Endothelial cell of umbilical vein (primary cell): ENCODE measurements at regions not wholly inside any gene's neighbourhood (a gene's known extent, or its start where the extent isn't known, plus 50 kb on each side); places are given as distances from the start of the nearest gene placed in this dataset.

Source experiments
- BruUV-seq: library from RNA; stranded (reverse); fragments of 400-500 nt; replicated peaks from 2 replicates; lab custom pipeline; 2021; lab: Mats Ljungman, UMichigan
- CTCF ChIA-PET: fragments of 300-600, 350-600 bp; sonication (Branson Sonifier 250); formaldehyde crosslinking; loops from one replicate; lab custom pipeline; 2021; ENCODE audit warnings: antibody characterized with exemption, inconsistent platforms; lab: Charles Lee
- POLR2A ChIA-PET: fragments of 300-600, 350-600 bp; sonication (Branson Sonifier 250); formaldehyde crosslinking; loops from one replicate; lab custom pipeline; 2021; ENCODE audit warnings: antibody characterized with exemption, inconsistent platforms; lab: Charles Lee
- DNase-seq: peaks from one replicate; pipeline ENCODE4 v3.0.0-alpha.2; 2011; ENCODE audit warnings: low read depth, low spot score
- FAIRE-seq: peaks from 2 replicates; lab custom pipeline; 2011; peaks lifted over from hg19 to GRCh38; lab: Jason Lieb, UNC
- H2AFZ ChIP-seq: 2 replicates; pipeline ENCODE4 v1.6.0; 2012; ENCODE audit warnings: low read depth, low read length, control low read depth, inconsistent platforms
- H3K27ac ChIP-seq: 2 replicates; pipeline ENCODE4 v1.5.1; 2011; ENCODE audit warnings: low read depth, mild to moderate bottlenecking, control low read depth, low read length, moderate library complexity; ENCODE audit not compliant: insufficient read depth
- H3K27me3 ChIP-seq, 2 experiments: 2 replicates each; pipeline versions ENCODE4 v1.6.0 to v1.6.1; 2011; ENCODE audit warnings: low read length in 2 of 2, mixed read lengths in 1 of 2; ENCODE audit not compliant: control insufficient read depth in 2 of 2, insufficient read depth in 2 of 2
- H3K36me3 ChIP-seq, 2 experiments: 2 replicates in 1 of 2; 3 replicates in 1 of 2; pipeline ENCODE4 v1.5.1; 2011; ENCODE audit warnings: low read length in 2 of 2, mild to moderate bottlenecking in 1 of 2, moderate library complexity in 1 of 2; ENCODE audit not compliant: control insufficient read depth in 2 of 2, insufficient read depth in 2 of 2; ENCODE audit errors: extremely low read depth in 1 of 2
- H3K4me1 ChIP-seq: 3 replicates; pipeline ENCODE4 v1.5.1; 2011; ENCODE audit warnings: mild to moderate bottlenecking, low read length; ENCODE audit not compliant: control insufficient read depth, insufficient read depth; ENCODE audit errors: extremely low read depth
- H3K4me2 ChIP-seq: 2 replicates; pipeline ENCODE4 v1.6.1; 2011; ENCODE audit warnings: low read length, control low read depth, mixed read lengths; ENCODE audit not compliant: insufficient read depth
- H3K4me3 ChIP-seq, 3 experiments: fragments of 200-600 bp in 1 of 3; sonication (generic), shearing (Covaris generic) in 1 of 3; replicated peaks in 1 of 3; 2 replicates each; pipeline ENCODE4 v1.5.1; 2011 to 2016; ENCODE audit warnings: control low read depth in 3 of 3, low read length in 3 of 3, mild to moderate bottlenecking in 2 of 3, inconsistent platforms in 1 of 3, low read depth in 1 of 3, moderate library complexity in 1 of 3; ENCODE audit not compliant: insufficient read depth in 1 of 3
- H3K79me2 ChIP-seq: 2 replicates; pipeline ENCODE4 v1.6.0; 2012; ENCODE audit warnings: low read length, inconsistent platforms; ENCODE audit not compliant: control insufficient read depth, insufficient read depth
- H3K9ac ChIP-seq: replicated peaks from 2 replicates; pipeline ENCODE3; 2011; ENCODE audit warnings: low read length, control low read depth; ENCODE audit not compliant: insufficient read depth; ENCODE audit errors: extremely low read depth
- H3K9me1 ChIP-seq: replicated peaks from 3 replicates; pipeline ENCODE4 v1.6.0; 2011; ENCODE audit warnings: mild to moderate bottlenecking, low read length; ENCODE audit not compliant: control insufficient read depth, insufficient read depth; ENCODE audit errors: extremely low read depth
- H3K9me3 ChIP-seq: replicated peaks from 2 replicates; pipeline ENCODE4 v1.5.1; 2012; ENCODE audit warnings: low read length, inconsistent platforms; ENCODE audit not compliant: control insufficient read depth, insufficient read depth
- H4K20me1 ChIP-seq: replicated peaks from 2 replicates; pipeline ENCODE3; 2011; ENCODE audit warnings: mild to moderate bottlenecking, low read length; ENCODE audit not compliant: control insufficient read depth, insufficient read depth; ENCODE audit errors: extremely low read depth
- CTCF ChIP-seq, 2 donors: IDR thresholded peaks; 1 replicate in 1 of 2; 2 replicates in 1 of 2; pipeline ENCODE4 v1.5.1; 2011; ENCODE audit warnings: low read length in 2 of 2, mild to moderate bottlenecking in 2 of 2, moderate library complexity in 2 of 2, control low read depth in 1 of 2, inconsistent platforms in 1 of 2, low read depth in 1 of 2; ENCODE audit not compliant: insufficient read depth in 1 of 2; ENCODE audit errors: extremely low read depth in 1 of 2
- EZH2 ChIP-seq: IDR thresholded peaks from 2 replicates; pipeline ENCODE4 v1.6.1; 2012; ENCODE audit warnings: borderline replicate concordance, low read depth, mild to moderate bottlenecking, moderate library complexity, low read length, inconsistent platforms; ENCODE audit not compliant: severe bottlenecking
- FOS ChIP-seq: IDR thresholded peaks from 2 replicates; pipeline ENCODE4 v1.6.1; 2011; ENCODE audit warnings: mild to moderate bottlenecking, low read length, moderate library complexity, borderline replicate concordance; ENCODE audit not compliant: insufficient read depth
- GATA2 ChIP-seq: IDR thresholded peaks from 2 replicates; pipeline ENCODE4 v1.7.0; 2011; ENCODE audit warnings: low read depth, mild to moderate bottlenecking, moderate library complexity, mixed read lengths, low read length; ENCODE audit not compliant: insufficient read length, insufficient read depth
- JUN ChIP-seq: IDR thresholded peaks from 2 replicates; pipeline ENCODE4 v1.6.1; 2011; ENCODE audit warnings: borderline replicate concordance, low read depth; ENCODE audit not compliant: insufficient read length, insufficient read depth
- MYC ChIP-seq: IDR thresholded peaks from one replicate; pipeline ENCODE4 v1.6.1; 2011; ENCODE audit warnings: mild to moderate bottlenecking, low read depth, low read length
- POLR2A ChIP-seq: IDR thresholded peaks from 2 replicates; pipeline ENCODE4 v1.6.1; 2012; ENCODE audit warnings: low read depth, mild to moderate bottlenecking, control low read depth, low read length
- POLR2AphosphoS5 ChIP-seq: IDR thresholded peaks from 2 replicates; pipeline ENCODE4 v1.6.1; 2012; ENCODE audit warnings: low read depth, mild to moderate bottlenecking, control low read depth, low read length, moderate library complexity; ENCODE audit not compliant: insufficient read depth
- dilution Hi-C: fragments of 300-500 bp; cut with MboI; formaldehyde crosslinking; loops from one replicate; pipeline ENCODE4 v1.15.0; 2019; ENCODE audit warnings: low sequenced_read_pairs; ENCODE audit not compliant: extremely low pct_ligation_motif_present
- intact Hi-C: fragments of 100-400 bp; cut with micrococcal nuclease; formaldehyde crosslinking; loops from one replicate; pipeline ENCODE4 v1.10.0; 2022
- TF ChIP-seq, protein P1 (sequence below): IDR thresholded peaks from 2 replicates; pipeline ENCODE4 v1.6.1; 2011; ENCODE audit not compliant: insufficient read depth, insufficient read length

DNA sequence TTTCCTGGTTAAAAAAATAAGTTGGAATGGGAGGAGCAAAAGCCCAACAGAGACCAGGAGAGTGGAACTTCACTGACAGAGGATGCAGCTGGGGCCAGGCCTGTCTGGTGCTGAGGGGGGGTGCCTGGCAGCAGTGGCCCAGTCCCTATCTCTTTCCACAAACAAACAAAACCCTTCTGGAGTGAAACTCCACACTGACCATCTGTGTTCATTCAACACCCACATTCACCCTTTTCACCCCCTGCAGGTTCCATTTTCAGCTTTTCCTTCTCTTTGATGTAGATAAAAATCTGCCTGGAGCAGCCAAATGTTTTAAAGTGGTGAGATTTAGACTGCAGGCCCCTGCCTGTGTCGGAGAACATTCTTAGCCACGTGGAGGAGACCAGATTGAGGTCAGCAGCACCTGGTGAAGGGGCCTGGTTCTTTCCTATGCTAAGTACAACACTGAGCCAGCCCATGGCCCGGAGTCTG lies 161.4 kb upstream of the CDH11 start:
- no TSS peak for BruUV-seq
- Histone ChIP-seq H2AFZ (no peak overlapping the region), H3K9me1 (no peaks in the 10 kb centered on the region), H3K36me3 (no peaks in the 10 kb centered on the region), H3K4me3 (no peak overlapping the region), H3K9ac (no peak overlapping the region), H3K4me1 (no peaks in the 10 kb centered on the region), H4K20me1 (no peaks in the 10 kb centered on the region), H3K9me3 (no peaks in the 10 kb centered on the region), H3K27ac (no peak overlapping the region), H3K27me3 (no peaks in the 10 kb centered on the region), H3K79me2 (no peaks in the 10 kb centered on the region), H3K4me2 (no peak overlapping the region)
- POLR2A ChIA-PET = no interaction called here
- FAIRE-seq = no peak
- CTCF ChIA-PET = no interaction called here
- DNase-seq = peak; percentile 44
- dilution Hi-C loops = no loop called here
- intact Hi-C loops = no loop called here
- TF ChIP-seq JUN (no peak), MYC (no peak), POLR2A (no peak), EZH2 (no peak), GATA2 (no peak), FOS (no peak), POLR2AphosphoS5 (no peak), CTCF (IDR thresholded peaks at IDR 0.05; ENCODE audit: extremely low read depth in 1 of 2, insufficient read depth in 1 of 2, low read depth in 1 of 2, low read length in 2 of 2) (no peak)
- TF ChIP-seq, protein P1, sequence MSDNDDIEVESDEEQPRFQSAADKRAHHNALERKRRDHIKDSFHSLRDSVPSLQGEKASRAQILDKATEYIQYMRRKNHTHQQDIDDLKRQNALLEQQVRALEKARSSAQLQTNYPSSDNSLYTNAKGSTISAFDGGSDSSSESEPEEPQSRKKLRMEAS = no peak
